ENCODE measurements at regions not wholly inside any gene's neighbourhood (a gene's known extent, or its start where the extent isn't known, plus 50 kb on each side); places are given as distances from the start of the nearest gene placed in this dataset.

DNA sequence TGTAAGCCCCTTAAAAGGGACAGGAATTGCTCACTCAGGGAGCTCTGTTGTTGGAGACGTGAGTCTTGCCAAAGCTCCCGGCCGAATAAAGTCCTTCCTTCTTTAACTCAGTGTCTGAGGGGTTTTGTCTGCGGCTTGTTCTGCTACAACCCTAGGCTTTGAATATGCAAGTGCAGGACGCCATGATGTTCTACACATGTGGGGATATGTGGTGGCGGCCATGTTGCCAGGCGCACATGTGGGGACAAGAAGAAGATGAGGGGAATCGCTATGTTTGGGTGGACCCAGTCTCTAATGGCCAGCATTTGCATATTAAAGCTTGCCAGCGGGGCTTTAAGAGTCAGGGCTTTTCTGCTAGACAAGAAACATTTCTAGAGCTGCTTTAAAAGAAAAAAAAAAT lies 96.8 kb upstream of the CA10 start:
- no peak overlapping the region for H4K5ac ChIP-seq (ENCODE audit: low read depth, low read length)
- H4K91ac ChIP-seq (ENCODE audit: insufficient read depth, low read depth, low read length): no peak overlapping the region
- no peak overlapping the region for H3K18ac ChIP-seq (ENCODE audit: low read depth, low read length)
- ChIA-PET POLR2A (ENCODE audit: unreplicated experiment) (no interaction called here), CTCF (no interaction called here)
- H3K36me3 ChIP-seq (ENCODE audit: control insufficient read depth, insufficient read depth, low read length): no peaks in the 10 kb centered on the region
- H3K9ac ChIP-seq (ENCODE audit: low read depth, low read length): no peak overlapping the region
- no peak overlapping the region for H3K4ac ChIP-seq (ENCODE audit: low read depth, low read length)
- H3K9me1 ChIP-seq (ENCODE audit: insufficient read depth, low read length): no peaks in the 10 kb centered on the region
- no peaks in the 10 kb centered on the region for H3K4me1 ChIP-seq (ENCODE audit: control insufficient read depth, insufficient read depth, low read length)
- no peak overlapping the region for H2AK5ac ChIP-seq (ENCODE audit: low read depth, low read length)
- no peak overlapping the region for H3K4me3 ChIP-seq (ENCODE audit: insufficient read depth, low read depth, low read length)
- H3K14ac ChIP-seq (replicated peaks; ENCODE audit: low read depth, low read length): no peak overlapping the region
- no peaks in the 10 kb centered on the region for H4K20me1 ChIP-seq (ENCODE audit: insufficient read depth, low read length)
- H2BK20ac ChIP-seq (ENCODE audit: low read depth, low read length): no peak overlapping the region
- H2BK120ac ChIP-seq (ENCODE audit: low read depth, low read length): no peak overlapping the region
- in situ Hi-C loops (cut with MboI; ENCODE audit: low sequenced_read_pairs): no loop called here
- no peaks in the 10 kb centered on the region for H3K79me1 ChIP-seq (ENCODE audit: low read depth in 1 of 2, low read length in 2 of 2)
- intact Hi-C loops (cut with micrococcal nuclease): no loop called here
- H3K23ac ChIP-seq (ENCODE audit: low read depth, low read length): no peak overlapping the region
- ATAC-seq (ENCODE audit: low read depth) (no peak), DNase-seq (no peak)
- dilution Hi-C loops (cut with HindIII; ENCODE audit: low sequenced_read_pairs, unreplicated experiment): no loop called here
- H2BK15ac ChIP-seq (ENCODE audit: low read depth, low read length): no peak overlapping the region
- H3K56ac ChIP-seq (ENCODE audit: extremely low read depth, insufficient read depth, low read length): no peak overlapping the region
- WGBS, 2 experiments (ENCODE audit: extremely low coverage in 2 of 2, insufficient read length in 1 of 2): no CpG with 5 or more reads among the region's 9 CpGs
- no peak overlapping the region for H2AFZ ChIP-seq (replicated peaks; ENCODE audit: low read length, poor library complexity)
- no peak overlapping the region for H4K8ac ChIP-seq (ENCODE audit: low read depth in 2 of 2, low read length in 2 of 2)
- H3K4me2 ChIP-seq (ENCODE audit: low read depth, low read length): no peak overlapping the region
- peaks cover 4% of the 10 kb centered on the region for H3K9me3 ChIP-seq (ENCODE audit: control insufficient read depth, insufficient read depth, low read length)
- H3K27ac ChIP-seq (ENCODE audit: insufficient read depth, low read length): no peak overlapping the region
- BruUV-seq (replicated peaks): no TSS peak
- TF ChIP-seq, protein P1, sequence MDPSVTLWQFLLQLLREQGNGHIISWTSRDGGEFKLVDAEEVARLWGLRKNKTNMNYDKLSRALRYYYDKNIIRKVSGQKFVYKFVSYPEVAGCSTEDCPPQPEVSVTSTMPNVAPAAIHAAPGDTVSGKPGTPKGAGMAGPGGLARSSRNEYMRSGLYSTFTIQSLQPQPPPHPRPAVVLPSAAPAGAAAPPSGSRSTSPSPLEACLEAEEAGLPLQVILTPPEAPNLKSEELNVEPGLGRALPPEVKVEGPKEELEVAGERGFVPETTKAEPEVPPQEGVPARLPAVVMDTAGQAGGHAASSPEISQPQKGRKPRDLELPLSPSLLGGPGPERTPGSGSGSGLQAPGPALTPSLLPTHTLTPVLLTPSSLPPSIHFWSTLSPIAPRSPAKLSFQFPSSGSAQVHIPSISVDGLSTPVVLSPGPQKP (IDR thresholded peaks at IDR 0.05; ENCODE audit: borderline replicate concordance, low read depth, low read length): no peak
- TF ChIP-seq MAZ (IDR thresholded peaks at IDR 0.05; ENCODE audit: borderline replicate concordance, low read depth, low read length) (no peak), CHD1 (IDR thresholded peaks at IDR 0.05; ENCODE audit: low read depth, low read length) (no peak), NFE2L2 (IDR thresholded peaks at IDR 0.05; ENCODE audit: low read depth, low read length) (no peak), MAFK (IDR thresholded peaks at IDR 0.05; ENCODE audit: low read depth, low read length) (no peak), FOS (IDR thresholded peaks at IDR 0.05; ENCODE audit: low read depth, low read length) (no peak), RFX5 (IDR thresholded peaks at IDR 0.05; ENCODE audit: low read depth, low read length) (no peak), RCOR1 (IDR thresholded peaks at IDR 0.05; ENCODE audit: insufficient replicate concordance, low read length) (no peak), SMC3 (IDR thresholded peaks at IDR 0.05; ENCODE audit: low read depth, low read length) (no peak), POLR2A (IDR thresholded peaks at IDR 0.05; ENCODE audit: low read depth, low read length) (no peak), RAD21 (IDR thresholded peaks at IDR 0.05; ENCODE audit: low read length) (no peak), MXI1 (IDR thresholded peaks at IDR 0.05; ENCODE audit: borderline replicate concordance, low read depth, low read length) (no peak), CEBPB (IDR thresholded peaks at IDR 0.05; ENCODE audit: low read depth, low read length) (no peak), BHLHE40 (IDR thresholded peaks at IDR 0.05; ENCODE audit: low read depth, low read length) (no peak)
- TF ChIP-seq, protein P2, sequence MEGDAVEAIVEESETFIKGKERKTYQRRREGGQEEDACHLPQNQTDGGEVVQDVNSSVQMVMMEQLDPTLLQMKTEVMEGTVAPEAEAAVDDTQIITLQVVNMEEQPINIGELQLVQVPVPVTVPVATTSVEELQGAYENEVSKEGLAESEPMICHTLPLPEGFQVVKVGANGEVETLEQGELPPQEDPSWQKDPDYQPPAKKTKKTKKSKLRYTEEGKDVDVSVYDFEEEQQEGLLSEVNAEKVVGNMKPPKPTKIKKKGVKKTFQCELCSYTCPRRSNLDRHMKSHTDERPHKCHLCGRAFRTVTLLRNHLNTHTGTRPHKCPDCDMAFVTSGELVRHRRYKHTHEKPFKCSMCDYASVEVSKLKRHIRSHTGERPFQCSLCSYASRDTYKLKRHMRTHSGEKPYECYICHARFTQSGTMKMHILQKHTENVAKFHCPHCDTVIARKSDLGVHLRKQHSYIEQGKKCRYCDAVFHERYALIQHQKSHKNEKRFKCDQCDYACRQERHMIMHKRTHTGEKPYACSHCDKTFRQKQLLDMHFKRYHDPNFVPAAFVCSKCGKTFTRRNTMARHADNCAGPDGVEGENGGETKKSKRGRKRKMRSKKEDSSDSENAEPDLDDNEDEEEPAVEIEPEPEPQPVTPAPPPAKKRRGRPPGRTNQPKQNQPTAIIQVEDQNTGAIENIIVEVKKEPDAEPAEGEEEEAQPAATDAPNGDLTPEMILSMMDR (conservative IDR thresholded peaks at IDR 0.05; ENCODE audit: low read depth, low read length): no peak
- TF ChIP-seq, protein P3, sequence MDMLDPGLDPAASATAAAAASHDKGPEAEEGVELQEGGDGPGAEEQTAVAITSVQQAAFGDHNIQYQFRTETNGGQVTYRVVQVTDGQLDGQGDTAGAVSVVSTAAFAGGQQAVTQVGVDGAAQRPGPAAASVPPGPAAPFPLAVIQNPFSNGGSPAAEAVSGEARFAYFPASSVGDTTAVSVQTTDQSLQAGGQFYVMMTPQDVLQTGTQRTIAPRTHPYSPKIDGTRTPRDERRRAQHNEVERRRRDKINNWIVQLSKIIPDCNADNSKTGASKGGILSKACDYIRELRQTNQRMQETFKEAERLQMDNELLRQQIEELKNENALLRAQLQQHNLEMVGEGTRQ (IDR thresholded peaks at IDR 0.05; ENCODE audit: low read depth, low read length): no peak
- H2BK5ac ChIP-seq (ENCODE audit: low read depth, low read length, poor library complexity, severe bottlenecking): no peak overlapping the region
- H3K27me3 ChIP-seq (ENCODE audit: control insufficient read depth, insufficient read depth, low read length): no peaks in the 10 kb centered on the region
- H2AK9ac ChIP-seq (replicated peaks; ENCODE audit: low read depth, low read length, poor library complexity): no peak overlapping the region

Measured in IMR-90 (cell line).